HUDEP-2 (cell line): ENCODE measurements at regions not wholly inside any gene's neighbourhood (a gene's known extent, or its start where the extent isn't known, plus 50 kb on each side); places are given as distances from the start of the nearest gene placed in this dataset.

Experiments
- DNase-seq, 76 experiments: peaks; one replicate each; lab custom pipeline; 2025; ENCODE audit not compliant: unreplicated experiment in 76 of 76; lab: John Stamatoyannopoulos, UW

GRCh38 chr18:61756244-61756643 is 136.6 kb downstream of the RNF152 start:
- no peak for DNase-seq

GRCh38 chr18:61755555-61755954 is 137.3 kb downstream of the RNF152 start:
- DNase-seq: no peak

GRCh38 chr18:61754039-61754583 is 138.7 kb downstream of the RNF152 start:
- DNase-seq: no peak

GRCh38 chr18:61753373-61753772 is 139.4 kb downstream of the RNF152 start:
- no peak for DNase-seq

- no peak for DNase-seq
Measured at GRCh38 chr18:61752973-61753372, 139.8 kb downstream of the RNF152 start.

- DNase-seq: no peak
Measured at GRCh38 chr18:61750840-61751668, 141.8 kb downstream of the RNF152 start.

- no peak for DNase-seq
Measured at GRCh38 chr18:61749546-61749945, 143.3 kb downstream of the RNF152 start.

- no peak for DNase-seq
Measured at GRCh38 chr18:61749031-61749430, 143.8 kb downstream of the RNF152 start.

GRCh38 chr18:61748004-61748403 is 144.8 kb downstream of the RNF152 start:
- DNase-seq: no peak

GRCh38 chr18:61743775-61744531 is 148.9 kb downstream of the RNF152 start:
- DNase-seq: no peak

GRCh38 chr18:61742565-61743429 is 150.0 kb downstream of the RNF152 start:
- no peak for DNase-seq

- no peak for DNase-seq
Measured at GRCh38 chr18:61741881-61742454, 150.8 kb downstream of the RNF152 start.

GRCh38 chr18:61738488-61738887 is 154.3 kb downstream of the RNF152 start:
- no peak for DNase-seq

GRCh38 chr18:61738042-61738441 is 154.8 kb downstream of the RNF152 start:
- DNase-seq: no peak

- DNase-seq: no peak
Measured at GRCh38 chr18:61736133-61736532, 156.7 kb downstream of the RNF152 start.

GRCh38 chr18:61735564-61736102 is 157.2 kb downstream of the RNF152 start:
- no peak for DNase-seq

GRCh38 chr18:61734396-61734795 is 158.4 kb downstream of the RNF152 start:
- no peak for DNase-seq

- DNase-seq: no peak
Measured at GRCh38 chr18:61732854-61733253, 160.0 kb downstream of the RNF152 start.

- DNase-seq: no peak
Measured at GRCh38 chr18:61731693-61732376, 161.0 kb downstream of the RNF152 start.

GRCh38 chr18:61731178-61731577 is 161.6 kb downstream of the RNF152 start:
- DNase-seq: no peak
